HepG2 (cell line): ENCODE measurements at regions not wholly inside any gene's neighbourhood (a gene's known extent, or its start where the extent isn't known, plus 50 kb on each side); places are given as distances from the start of the nearest gene placed in this dataset.

Source experiments
- ATAC-seq: fragments of 200-7000 bp; cut with Tn5 transposase; 3 replicates; pipeline ENCODE4 v1.9.1; 2020; ENCODE audit warnings: mild to moderate bottlenecking, moderate library complexity
- BruUV-seq: library from RNA; stranded (reverse); fragments of 400-500 nt; replicated peaks from 2 replicates; lab custom pipeline; 2021; lab: Mats Ljungman, UMichigan
- CTCF ChIA-PET: fragments of 300-600 bp; formaldehyde crosslinking; extraction: SDS; loops from one replicate; lab custom pipeline; 2021; ENCODE audit warnings: low total read pairs, inconsistent platforms, low intra/inter-chr PET ratio; lab: Yijun Ruan, JAX
- POLR2A ChIA-PET: fragments of 350-600 bp; sonication (Branson Sonifier 250); formaldehyde crosslinking; loops from one replicate; lab custom pipeline; 2020; ENCODE audit warnings: antibody characterized with exemption, inconsistent platforms; lab: Yijun Ruan, JAX
- DNase-seq: peaks from one replicate; pipeline ENCODE4 v3.0.0-alpha.2; 2015; ENCODE audit warnings: low spot score
- FAIRE-seq: peaks from 3 replicates; lab custom pipeline; 2011; peaks lifted over from hg19 to GRCh38; lab: Jason Lieb, UNC
- H2AFZ ChIP-seq: one replicate; pipeline ENCODE4 v1.6.1; 2011; ENCODE audit warnings: low read length, inconsistent platforms
- H3K27ac ChIP-seq: fragments of 300-600 bp; 3 replicates; pipeline ENCODE4 v1.8.0; 2011; ENCODE audit warnings: mixed run types, mild to moderate bottlenecking, mixed read lengths, low read length, inconsistent platforms; ENCODE audit not compliant: insufficient read depth; ENCODE audit errors: extremely low read length
- H3K27me3 ChIP-seq, 2 experiments: fragments of 200-600 bp in 1 of 2; 2 replicates in 1 of 2; 3 replicates in 1 of 2; pipeline versions ENCODE4 v1.6.0 to v1.8.0; 2011; ENCODE audit warnings: low read length in 2 of 2, mild to moderate bottlenecking in 2 of 2, moderate library complexity in 2 of 2, inconsistent platforms in 1 of 2; ENCODE audit not compliant: insufficient read depth in 2 of 2, control insufficient read depth in 1 of 2
- H3K36me3 ChIP-seq, 2 experiments: fragments of 200-600 bp in 1 of 2; replicated peaks in 1 of 2; 2 replicates in 1 of 2; 3 replicates in 1 of 2; pipeline versions ENCODE4 v1.5.1 to v1.8.0; 2011; ENCODE audit warnings: low read length in 2 of 2, inconsistent platforms in 1 of 2; ENCODE audit not compliant: insufficient read depth in 2 of 2, control insufficient read depth in 1 of 2
- H3K4me1 ChIP-seq: 2 replicates; pipeline ENCODE4 v1.5.1; 2012; ENCODE audit warnings: low read length, inconsistent platforms; ENCODE audit not compliant: insufficient read depth
- H3K4me2 ChIP-seq: 2 replicates; pipeline ENCODE4 v1.6.0; 2011; ENCODE audit warnings: low read depth, low read length, inconsistent platforms
- H3K4me3 ChIP-seq, 3 experiments: fragments of 200-600 bp in 1 of 3; sonication (generic), shearing (Covaris generic) in 1 of 3; replicated peaks in 1 of 3; 2 replicates each; pipeline ENCODE4 v1.5.1; 2011 to 2016; ENCODE audit warnings: low read length in 3 of 3, inconsistent platforms in 2 of 3, low read depth in 2 of 3, mild to moderate bottlenecking in 2 of 3, control low read depth in 1 of 3, mixed read lengths in 1 of 3; ENCODE audit not compliant: insufficient read depth in 1 of 3
- H3K79me2 ChIP-seq: one replicate; pipeline ENCODE4 v1.6.1; 2011; ENCODE audit warnings: low read length, inconsistent platforms; ENCODE audit not compliant: insufficient read depth
- H3K9ac ChIP-seq: 2 replicates; pipeline ENCODE4 v1.6.0; 2011; ENCODE audit warnings: mild to moderate bottlenecking, low read depth, low read length, inconsistent platforms; ENCODE audit not compliant: insufficient read depth
- H3K9me3 ChIP-seq: 2 replicates; pipeline ENCODE4 v1.5.1; 2012; ENCODE audit warnings: mild to moderate bottlenecking, low read length
- H4K20me1 ChIP-seq: 2 replicates; pipeline ENCODE4 v1.6.0; 2011; ENCODE audit warnings: inconsistent platforms, mild to moderate bottlenecking, low read length, moderate library complexity; ENCODE audit not compliant: insufficient read depth
- BRCA1 ChIP-seq: sonication (generic); formaldehyde crosslinking; IDR thresholded peaks from 2 replicates; pipeline ENCODE4 v1.4.0; 2020; ENCODE audit warnings: missing genetic modification reagents
- HMGXB4 ChIP-seq, 2 experiments: sonication (generic) in 1 of 2; formaldehyde crosslinking in 1 of 2; IDR thresholded peaks; 2 replicates each; pipeline versions ENCODE4 v1.4.0 to v1.6.1; 2018 to 2020; ENCODE audit warnings: missing genetic modification reagents in 2 of 2, borderline replicate concordance in 1 of 2, low read depth in 1 of 2, mild to moderate bottlenecking in 1 of 2, missing biosample characterization in 1 of 2
- NFATC3 ChIP-seq: sonication (generic); formaldehyde crosslinking; IDR thresholded peaks from 2 replicates; pipeline ENCODE4 v1.5.1; 2020; ENCODE audit warnings: mild to moderate bottlenecking, missing genetic modification reagents
- NR1H2 ChIP-seq: sonication (generic); formaldehyde crosslinking; IDR thresholded peaks from 2 replicates; pipeline ENCODE4 v1.8.1; 2022; ENCODE audit warnings: low read depth, missing genetic modification reagents, borderline replicate concordance
- RARA ChIP-seq: IDR thresholded peaks from 2 replicates; pipeline ENCODE4 v1.6.1; 2016; ENCODE audit warnings: missing genetic modification reagents, missing compliant biosample characterization
- RFXAP ChIP-seq: sonication (generic); formaldehyde crosslinking; IDR thresholded peaks from 2 replicates; pipeline ENCODE4 v1.4.0; 2020; ENCODE audit warnings: missing genetic modification reagents, borderline replicate concordance
- SIN3B ChIP-seq: fragments of 150-350 bp; IDR thresholded peaks from 2 replicates; pipeline ENCODE4 v1.6.1; 2014; ENCODE audit warnings: low read length
- SKI ChIP-seq: fragments of 450-650 bp; IDR thresholded peaks from one replicate; pipeline ENCODE4 v1.6.1; 2018; ENCODE audit warnings: mild to moderate bottlenecking; ENCODE audit not compliant: partially characterized antibody
- SNAI1 ChIP-seq: sonication (generic); formaldehyde crosslinking; IDR thresholded peaks from 2 replicates; pipeline ENCODE4 v1.5.0; 2020; ENCODE audit warnings: mild to moderate bottlenecking, missing genetic modification reagents, borderline replicate concordance
- SSRP1 ChIP-seq: IDR thresholded peaks from 2 replicates; pipeline ENCODE4 v1.6.1; 2016; ENCODE audit warnings: control low read depth
- TERF1 ChIP-seq: sonication (generic); formaldehyde crosslinking; IDR thresholded peaks from 2 replicates; pipeline ENCODE4 v1.8.0; 2022; ENCODE audit warnings: mild to moderate bottlenecking, missing genetic modification reagents, moderate library complexity
- ZNF446 ChIP-seq: sonication (generic); formaldehyde crosslinking; IDR thresholded peaks from 2 replicates; pipeline ENCODE4 v1.5.0; 2020; ENCODE audit warnings: mild to moderate bottlenecking, missing genetic modification reagents
- in situ Hi-C: cut with HindIII; loops from 2 replicates; pipeline ENCODE4 v1.10.0; 2017; ENCODE audit warnings: low pct_unique_long_range_greater_than_20kb; ENCODE audit not compliant: extremely low pct_ligation_motif_present
- intact Hi-C: fragments of 100-400 bp; cut with micrococcal nuclease; formaldehyde crosslinking; loops from one replicate; pipeline ENCODE4 v1.10.0; 2022; ENCODE audit not compliant: unreplicated experiment

- peak; percentile 53; the same call in 2 of the 3 replicates for ATAC-seq
- POLR2A ChIA-PET: no interaction called here
- no peak for DNase-seq
- FAIRE-seq: no peak
- CTCF ChIA-PET: no interaction called here
- Histone ChIP-seq H3K27ac (no peak overlapping the region), H3K4me2 (no peak overlapping the region), H3K79me2 (no peaks in the 10 kb centered on the region), H3K36me3 (no peaks in the 10 kb centered on the region), H3K27me3 (no peaks in the 10 kb centered on the region), H3K4me3 (no peak overlapping the region), H3K9me3 (no peaks in the 10 kb centered on the region), H3K4me1 (no peaks in the 10 kb centered on the region), H3K9ac (no peak overlapping the region), H4K20me1 (no peaks in the 10 kb centered on the region), H2AFZ (no peak overlapping the region)
- in situ Hi-C loops: no loop called here
- intact Hi-C loops: no loop called here
- TF ChIP-seq SKI (no peak), NFATC3 (CRISPR knock-in tag) (no peak), RARA (CRISPR knock-in tag) (no peak), TERF1 (CRISPR knock-in tag) (no peak), RFXAP (CRISPR knock-in tag) (no peak), SNAI1 (no peak), NR1H2 (CRISPR knock-in tag) (no peak), BRCA1 (no peak), HMGXB4 (CRISPR knock-in tag; IDR thresholded peaks at IDR 0.05; ENCODE audit: borderline replicate concordance in 1 of 2, low read depth in 1 of 2) (no peak), SIN3B (no peak), ZNF446 (CRISPR knock-in tag) (no peak), SSRP1 (CRISPR knock-in tag) (no peak)
- no TSS peak for BruUV-seq
These were observed 436.9 kb downstream of the METTL4 start for GRCh38 chr18:2134364-2134763.
